GM20000 (cell line): ENCODE measurements at regions not wholly inside any gene's neighbourhood (a gene's known extent, or its start where the extent isn't known, plus 50 kb on each side); places are given as distances from the start of the nearest gene placed in this dataset.

Source experiments
- DNase-seq: peaks from one replicate; pipeline ENCODE4 v3.0.0; 2012; ENCODE audit warnings: low spot score
- TF ChIP-seq, protein P1 (sequence below): IDR thresholded peaks from 2 replicates; pipeline ENCODE4 v1.5.1; 2012; ENCODE audit warnings: mild to moderate bottlenecking, control low read depth; ENCODE audit errors: extremely low read depth, missing control alignments

GRCh38 chr4:57373991-57374390 is 263.8 kb upstream of the IGFBP7 start:
- TF ChIP-seq, protein P1, sequence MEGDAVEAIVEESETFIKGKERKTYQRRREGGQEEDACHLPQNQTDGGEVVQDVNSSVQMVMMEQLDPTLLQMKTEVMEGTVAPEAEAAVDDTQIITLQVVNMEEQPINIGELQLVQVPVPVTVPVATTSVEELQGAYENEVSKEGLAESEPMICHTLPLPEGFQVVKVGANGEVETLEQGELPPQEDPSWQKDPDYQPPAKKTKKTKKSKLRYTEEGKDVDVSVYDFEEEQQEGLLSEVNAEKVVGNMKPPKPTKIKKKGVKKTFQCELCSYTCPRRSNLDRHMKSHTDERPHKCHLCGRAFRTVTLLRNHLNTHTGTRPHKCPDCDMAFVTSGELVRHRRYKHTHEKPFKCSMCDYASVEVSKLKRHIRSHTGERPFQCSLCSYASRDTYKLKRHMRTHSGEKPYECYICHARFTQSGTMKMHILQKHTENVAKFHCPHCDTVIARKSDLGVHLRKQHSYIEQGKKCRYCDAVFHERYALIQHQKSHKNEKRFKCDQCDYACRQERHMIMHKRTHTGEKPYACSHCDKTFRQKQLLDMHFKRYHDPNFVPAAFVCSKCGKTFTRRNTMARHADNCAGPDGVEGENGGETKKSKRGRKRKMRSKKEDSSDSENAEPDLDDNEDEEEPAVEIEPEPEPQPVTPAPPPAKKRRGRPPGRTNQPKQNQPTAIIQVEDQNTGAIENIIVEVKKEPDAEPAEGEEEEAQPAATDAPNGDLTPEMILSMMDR, result no peak
- no peak for DNase-seq

DNA sequence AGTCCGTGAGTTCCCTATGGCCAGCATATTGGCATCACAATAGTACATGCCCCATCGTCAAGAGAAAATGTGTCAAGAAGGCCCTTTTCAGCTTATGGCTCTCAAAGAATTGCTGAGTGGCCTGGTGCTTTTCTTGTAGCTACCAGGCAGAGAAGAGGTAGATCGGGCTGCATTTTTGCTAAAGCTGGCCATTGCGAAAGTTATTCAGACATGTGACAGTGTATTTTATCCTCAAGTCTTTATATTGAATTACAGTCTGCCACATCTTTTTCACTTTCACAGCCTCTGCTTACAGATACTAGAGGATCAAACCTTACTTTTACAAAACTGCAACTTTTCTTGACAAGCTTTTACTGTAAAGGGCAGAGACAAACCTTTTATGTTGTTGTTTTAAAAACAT is 261.5 kb upstream of the IGFBP7 start:
- no peak for DNase-seq
- TF ChIP-seq, protein P1, result no peak

- DNase-seq, result no peak
- TF ChIP-seq, protein P1, result no peak
These were observed 260.5 kb upstream of the IGFBP7 start for GRCh38 chr4:57370691-57371090.

DNA sequence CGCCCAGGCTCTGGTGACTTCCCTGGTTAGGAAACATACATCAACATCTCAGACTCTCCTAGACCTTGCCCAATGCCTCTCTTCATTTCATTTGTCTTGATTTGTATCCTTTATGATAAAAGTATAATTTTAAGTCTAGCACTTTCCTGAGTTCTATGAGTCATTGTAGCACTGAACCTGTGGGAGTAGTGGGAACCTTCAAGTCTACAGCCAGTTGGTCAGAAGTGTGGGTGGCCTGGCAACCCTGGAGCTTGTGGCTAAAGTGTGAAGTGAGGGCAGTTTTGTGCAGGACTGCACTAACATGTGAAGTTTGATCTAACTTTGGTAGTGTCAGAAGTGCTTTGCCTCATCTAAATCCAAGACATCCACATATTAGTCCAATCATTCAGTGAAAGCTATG is 259.3 kb upstream of the IGFBP7 start:
- DNase-seq, result no peak
- TF ChIP-seq, protein P1, result no peak

GRCh38 chr4:57364255-57364654 is 254.1 kb upstream of the IGFBP7 start:
- TF ChIP-seq, protein P1, result no peak
- no peak for DNase-seq

DNA sequence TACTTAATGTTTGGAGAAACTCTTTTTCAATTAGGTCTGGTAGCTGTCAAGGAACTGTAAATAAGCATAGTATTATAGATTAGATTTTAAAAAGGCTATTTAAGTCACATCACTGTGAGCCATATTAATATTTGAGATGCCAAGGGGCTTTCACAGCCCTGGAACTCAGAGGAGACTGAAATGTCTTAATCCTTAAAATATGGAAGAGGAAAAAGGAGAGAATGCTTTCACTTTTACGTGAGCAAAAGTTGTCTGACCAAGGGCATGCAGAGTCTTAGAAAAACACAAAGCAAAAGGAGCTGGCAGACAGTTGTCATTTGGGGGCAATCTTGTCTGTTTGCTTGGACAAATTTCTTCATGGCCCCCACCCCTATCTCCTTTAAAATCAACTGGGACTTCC is 253.2 kb upstream of the IGFBP7 start:
- DNase-seq, result no peak
- TF ChIP-seq, protein P1, result no peak

DNA sequence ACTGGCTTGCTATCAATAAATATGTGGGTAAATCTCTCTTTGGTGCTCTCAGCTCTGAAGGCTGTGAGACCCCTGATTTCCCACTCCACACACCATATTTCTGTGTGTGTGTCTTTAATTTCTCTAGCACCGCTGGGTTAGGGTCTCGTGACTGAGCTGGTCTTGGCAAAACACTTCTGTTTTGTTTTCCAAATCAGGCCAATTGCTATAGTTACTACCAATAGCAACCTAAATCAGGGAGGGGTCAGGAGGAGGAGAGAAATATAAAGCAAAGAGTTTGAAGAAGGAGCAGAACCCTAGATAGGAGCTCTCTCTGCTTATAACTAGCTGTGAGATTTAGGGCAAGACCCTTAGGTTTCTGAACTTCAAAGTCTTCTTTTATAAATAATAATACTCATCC is 250.5 kb upstream of the IGFBP7 start:
- TF ChIP-seq, protein P1, result no peak
- no peak for DNase-seq
